Endothelial cell of umbilical vein (primary cell): ENCODE measurements at regions not wholly inside any gene's neighbourhood (a gene's known extent, or its start where the extent isn't known, plus 50 kb on each side); places are given as distances from the start of the nearest gene placed in this dataset.

Source experiments
- BruUV-seq: library from RNA; stranded (reverse); fragments of 400-500 nt; replicated peaks from 2 replicates; lab custom pipeline; 2021; lab: Mats Ljungman, UMichigan
- CTCF ChIA-PET: fragments of 300-600, 350-600 bp; sonication (Branson Sonifier 250); formaldehyde crosslinking; loops from one replicate; lab custom pipeline; 2021; ENCODE audit warnings: antibody characterized with exemption, inconsistent platforms; lab: Charles Lee
- POLR2A ChIA-PET: fragments of 300-600, 350-600 bp; sonication (Branson Sonifier 250); formaldehyde crosslinking; loops from one replicate; lab custom pipeline; 2021; ENCODE audit warnings: antibody characterized with exemption, inconsistent platforms; lab: Charles Lee
- DNase-seq: peaks from one replicate; pipeline ENCODE4 v3.0.0-alpha.2; 2011; ENCODE audit warnings: low read depth, low spot score
- FAIRE-seq: peaks from 2 replicates; lab custom pipeline; 2011; peaks lifted over from hg19 to GRCh38; lab: Jason Lieb, UNC
- H2AFZ ChIP-seq: 2 replicates; pipeline ENCODE4 v1.6.0; 2012; ENCODE audit warnings: low read depth, low read length, control low read depth, inconsistent platforms
- H3K27ac ChIP-seq: 2 replicates; pipeline ENCODE4 v1.5.1; 2011; ENCODE audit warnings: low read depth, mild to moderate bottlenecking, control low read depth, low read length, moderate library complexity; ENCODE audit not compliant: insufficient read depth
- H3K27me3 ChIP-seq, 2 experiments: 2 replicates each; pipeline versions ENCODE4 v1.6.0 to v1.6.1; 2011; ENCODE audit warnings: low read length in 2 of 2, mixed read lengths in 1 of 2; ENCODE audit not compliant: control insufficient read depth in 2 of 2, insufficient read depth in 2 of 2
- H3K36me3 ChIP-seq, 2 experiments: 2 replicates in 1 of 2; 3 replicates in 1 of 2; pipeline ENCODE4 v1.5.1; 2011; ENCODE audit warnings: low read length in 2 of 2, mild to moderate bottlenecking in 1 of 2, moderate library complexity in 1 of 2; ENCODE audit not compliant: control insufficient read depth in 2 of 2, insufficient read depth in 2 of 2; ENCODE audit errors: extremely low read depth in 1 of 2
- H3K4me1 ChIP-seq: 3 replicates; pipeline ENCODE4 v1.5.1; 2011; ENCODE audit warnings: mild to moderate bottlenecking, low read length; ENCODE audit not compliant: control insufficient read depth, insufficient read depth; ENCODE audit errors: extremely low read depth
- H3K4me2 ChIP-seq: 2 replicates; pipeline ENCODE4 v1.6.1; 2011; ENCODE audit warnings: low read length, control low read depth, mixed read lengths; ENCODE audit not compliant: insufficient read depth
- H3K4me3 ChIP-seq, 3 experiments: fragments of 200-600 bp in 1 of 3; sonication (generic), shearing (Covaris generic) in 1 of 3; replicated peaks in 1 of 3; 2 replicates each; pipeline ENCODE4 v1.5.1; 2011 to 2016; ENCODE audit warnings: control low read depth in 3 of 3, low read length in 3 of 3, mild to moderate bottlenecking in 2 of 3, inconsistent platforms in 1 of 3, low read depth in 1 of 3, moderate library complexity in 1 of 3; ENCODE audit not compliant: insufficient read depth in 1 of 3
- H3K79me2 ChIP-seq: 2 replicates; pipeline ENCODE4 v1.6.0; 2012; ENCODE audit warnings: low read length, inconsistent platforms; ENCODE audit not compliant: control insufficient read depth, insufficient read depth
- H3K9ac ChIP-seq: replicated peaks from 2 replicates; pipeline ENCODE3; 2011; ENCODE audit warnings: low read length, control low read depth; ENCODE audit not compliant: insufficient read depth; ENCODE audit errors: extremely low read depth
- H3K9me1 ChIP-seq: replicated peaks from 3 replicates; pipeline ENCODE4 v1.6.0; 2011; ENCODE audit warnings: mild to moderate bottlenecking, low read length; ENCODE audit not compliant: control insufficient read depth, insufficient read depth; ENCODE audit errors: extremely low read depth
- H3K9me3 ChIP-seq: replicated peaks from 2 replicates; pipeline ENCODE4 v1.5.1; 2012; ENCODE audit warnings: low read length, inconsistent platforms; ENCODE audit not compliant: control insufficient read depth, insufficient read depth
- H4K20me1 ChIP-seq: replicated peaks from 2 replicates; pipeline ENCODE3; 2011; ENCODE audit warnings: mild to moderate bottlenecking, low read length; ENCODE audit not compliant: control insufficient read depth, insufficient read depth; ENCODE audit errors: extremely low read depth
- CTCF ChIP-seq, 2 donors: IDR thresholded peaks; 1 replicate in 1 of 2; 2 replicates in 1 of 2; pipeline ENCODE4 v1.5.1; 2011; ENCODE audit warnings: low read length in 2 of 2, mild to moderate bottlenecking in 2 of 2, moderate library complexity in 2 of 2, control low read depth in 1 of 2, inconsistent platforms in 1 of 2, low read depth in 1 of 2; ENCODE audit not compliant: insufficient read depth in 1 of 2; ENCODE audit errors: extremely low read depth in 1 of 2
- EZH2 ChIP-seq: IDR thresholded peaks from 2 replicates; pipeline ENCODE4 v1.6.1; 2012; ENCODE audit warnings: borderline replicate concordance, low read depth, mild to moderate bottlenecking, moderate library complexity, low read length, inconsistent platforms; ENCODE audit not compliant: severe bottlenecking
- FOS ChIP-seq: IDR thresholded peaks from 2 replicates; pipeline ENCODE4 v1.6.1; 2011; ENCODE audit warnings: mild to moderate bottlenecking, low read length, moderate library complexity, borderline replicate concordance; ENCODE audit not compliant: insufficient read depth
- GATA2 ChIP-seq: IDR thresholded peaks from 2 replicates; pipeline ENCODE4 v1.7.0; 2011; ENCODE audit warnings: low read depth, mild to moderate bottlenecking, moderate library complexity, mixed read lengths, low read length; ENCODE audit not compliant: insufficient read length, insufficient read depth
- JUN ChIP-seq: IDR thresholded peaks from 2 replicates; pipeline ENCODE4 v1.6.1; 2011; ENCODE audit warnings: borderline replicate concordance, low read depth; ENCODE audit not compliant: insufficient read length, insufficient read depth
- MAX ChIP-seq: IDR thresholded peaks from 2 replicates; pipeline ENCODE4 v1.6.1; 2011; ENCODE audit not compliant: insufficient read depth, insufficient read length
- MYC ChIP-seq: IDR thresholded peaks from one replicate; pipeline ENCODE4 v1.6.1; 2011; ENCODE audit warnings: mild to moderate bottlenecking, low read depth, low read length
- POLR2A ChIP-seq: IDR thresholded peaks from 2 replicates; pipeline ENCODE4 v1.6.1; 2012; ENCODE audit warnings: low read depth, mild to moderate bottlenecking, control low read depth, low read length
- POLR2AphosphoS5 ChIP-seq: IDR thresholded peaks from 2 replicates; pipeline ENCODE4 v1.6.1; 2012; ENCODE audit warnings: low read depth, mild to moderate bottlenecking, control low read depth, low read length, moderate library complexity; ENCODE audit not compliant: insufficient read depth
- dilution Hi-C: fragments of 300-500 bp; cut with MboI; formaldehyde crosslinking; loops from one replicate; pipeline ENCODE4 v1.15.0; 2019; ENCODE audit warnings: low sequenced_read_pairs; ENCODE audit not compliant: extremely low pct_ligation_motif_present
- intact Hi-C: fragments of 100-400 bp; cut with micrococcal nuclease; formaldehyde crosslinking; loops from one replicate; pipeline ENCODE4 v1.10.0; 2022

DNA sequence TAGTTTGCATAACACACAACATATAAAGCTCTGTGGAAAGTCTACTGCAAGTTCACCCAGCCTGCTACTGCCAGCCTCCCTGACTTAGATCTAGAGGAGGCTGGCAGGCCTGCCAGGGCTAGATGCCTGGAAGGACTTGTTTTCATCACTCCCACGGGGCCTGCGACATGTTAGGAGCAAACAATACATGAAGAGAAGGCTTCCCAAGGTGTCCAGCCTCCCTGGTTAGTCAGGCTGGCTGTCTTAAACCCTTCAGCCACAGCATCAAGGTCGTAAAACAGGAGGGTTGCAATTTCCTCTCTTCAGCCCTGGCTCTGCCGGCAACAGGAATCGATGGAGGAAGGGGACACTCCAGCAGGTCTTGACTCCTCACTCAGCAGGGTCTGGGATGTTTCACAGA, 104.5 kb downstream of the NGF start:
- H3K36me3 ChIP-seq: no peaks in the 10 kb centered on the region
- no peak overlapping the region for H3K4me3 ChIP-seq
- H4K20me1 ChIP-seq: no peaks in the 10 kb centered on the region
- POLR2A ChIA-PET: no interaction called here
- dilution Hi-C loops (no loop called here), intact Hi-C loops (no loop called here)
- BruUV-seq: no TSS peak
- FAIRE-seq (no peak), DNase-seq (no peak)
- no peak overlapping the region for H3K9ac ChIP-seq
- no peak overlapping the region for H2AFZ ChIP-seq
- no peaks in the 10 kb centered on the region for H3K79me2 ChIP-seq
- no peaks in the 10 kb centered on the region for H3K4me1 ChIP-seq
- H3K9me3 ChIP-seq: no peaks in the 10 kb centered on the region
- no peak overlapping the region for H3K4me2 ChIP-seq
- H3K27me3 ChIP-seq: no peaks in the 10 kb centered on the region
- no peaks in the 10 kb centered on the region for H3K9me1 ChIP-seq
- TF ChIP-seq JUN: no peak
- TF ChIP-seq EZH2: no peak
- TF ChIP-seq POLR2A: no peak
- TF ChIP-seq MAX: no peak
- TF ChIP-seq FOS: no peak
- no peak for TF ChIP-seq CTCF (IDR thresholded peaks at IDR 0.05; ENCODE audit: extremely low read depth in 1 of 2, insufficient read depth in 1 of 2, low read depth in 1 of 2, low read length in 2 of 2)
- TF ChIP-seq POLR2AphosphoS5: no peak
- no peak for TF ChIP-seq MYC
- no peak for TF ChIP-seq GATA2
- no peak overlapping the region for H3K27ac ChIP-seq
- CTCF ChIA-PET: interaction anchor here (1.1 kb wide), 1 partner anchor 14 kb away, joined by 3 read pairs; no protein-coding TSS in a partner anchor
